GM23248 (cell line): ENCODE measurements at regions not wholly inside any gene's neighbourhood (a gene's known extent, or its start where the extent isn't known, plus 50 kb on each side); places are given as distances from the start of the nearest gene placed in this dataset.
"Not testable (repeated sequence)": the region's sequence is repeated elsewhere in the genome, so short reads cannot be mapped to it uniquely, and the experiment has no call there.

Experiments used
- DNase-seq: peaks from one replicate; pipeline ENCODE4 v3.0.0-alpha.2; 2015
- H2AFZ ChIP-seq: fragments of 200-600 bp; sonication (generic); 2 replicates; pipeline ENCODE4 v1.6.1; 2016; ENCODE audit warnings: antibody characterized with exemption
- H3F3A ChIP-seq: fragments of 200-600 bp; sonication (generic); 2 replicates; pipeline ENCODE4 v1.6.1; 2016; ENCODE audit warnings: mild to moderate bottlenecking, antibody characterized with exemption, mixed run types; ENCODE audit not compliant: insufficient read depth
- H3K27ac ChIP-seq: fragments of 200-600 bp; sonication (generic); 2 replicates; pipeline ENCODE4 v1.5.1; 2016; ENCODE audit warnings: mild to moderate bottlenecking
- H3K27me3 ChIP-seq: fragments of 200-600 bp; sonication (generic); replicated peaks from 2 replicates; pipeline ENCODE4 v1.6.1; 2016; ENCODE audit warnings: mild to moderate bottlenecking; ENCODE audit not compliant: insufficient read depth
- H3K36me3 ChIP-seq: fragments of 200-600 bp; sonication (generic); 2 replicates; pipeline ENCODE4 v1.6.1; 2016; ENCODE audit warnings: low read depth, mild to moderate bottlenecking
- H3K4me1 ChIP-seq: fragments of 200-600 bp; sonication (generic); 2 replicates; pipeline ENCODE4 v1.6.1; 2016; ENCODE audit warnings: mild to moderate bottlenecking; ENCODE audit not compliant: insufficient read depth
- H3K4me2 ChIP-seq: fragments of 200-600 bp; sonication (generic); one replicate; pipeline ENCODE4 v1.6.1; 2016; ENCODE audit warnings: mild to moderate bottlenecking; ENCODE audit not compliant: unreplicated experiment
- H3K4me3 ChIP-seq: fragments of 200-600 bp; sonication (generic); 2 replicates; pipeline ENCODE4 v1.5.1; 2016; ENCODE audit warnings: mild to moderate bottlenecking
- H3K79me2 ChIP-seq: fragments of 200-600 bp; sonication (generic); 2 replicates; pipeline ENCODE4 v1.6.1; 2016; ENCODE audit warnings: mild to moderate bottlenecking; ENCODE audit not compliant: insufficient read depth
- H3K9ac ChIP-seq: fragments of 200-600 bp; sonication (generic); 2 replicates; pipeline ENCODE4 v1.6.1; 2016; ENCODE audit warnings: mild to moderate bottlenecking
- H3K9me2 ChIP-seq: fragments of 200-600 bp; sonication (generic); 2 replicates; pipeline ENCODE4 v1.6.1; 2016; ENCODE audit warnings: mixed run types, mild to moderate bottlenecking, moderate library complexity; ENCODE audit not compliant: insufficient read depth
- H3K9me3 ChIP-seq: fragments of 200-600 bp; sonication (generic); one replicate; pipeline ENCODE4 v1.6.1; 2017; ENCODE audit warnings: low read depth
- H4K20me1 ChIP-seq: fragments of 200-600 bp; sonication (generic); 2 replicates; pipeline ENCODE4 v1.6.0; 2016; ENCODE audit not compliant: insufficient read depth
- EZH2 ChIP-seq: fragments of 200-600 bp; sonication (generic); IDR thresholded peaks from 2 replicates; pipeline ENCODE4 v1.6.1; 2018; ENCODE audit warnings: antibody characterized with exemption, mild to moderate bottlenecking; ENCODE audit not compliant: insufficient read depth, poor library complexity, severe bottlenecking
- WGBS, 2 experiments: methylation state at CpG; one replicate each; pipeline ENCODE4 v1.1.6; 2015 to 2017; ENCODE audit warnings: low lambda C conversion rate in 2 of 2, low coverage in 1 of 2; ENCODE audit errors: missing lambda C conversion rate in 2 of 2; 5-methylcytosine and 5-hydroxymethylcytosine counted together
- in situ Hi-C: fragments of 300-500 bp; cut with MboI; formaldehyde crosslinking; loops from 2 replicates; pipeline ENCODE4 v1.15.0; 2020

DNA sequence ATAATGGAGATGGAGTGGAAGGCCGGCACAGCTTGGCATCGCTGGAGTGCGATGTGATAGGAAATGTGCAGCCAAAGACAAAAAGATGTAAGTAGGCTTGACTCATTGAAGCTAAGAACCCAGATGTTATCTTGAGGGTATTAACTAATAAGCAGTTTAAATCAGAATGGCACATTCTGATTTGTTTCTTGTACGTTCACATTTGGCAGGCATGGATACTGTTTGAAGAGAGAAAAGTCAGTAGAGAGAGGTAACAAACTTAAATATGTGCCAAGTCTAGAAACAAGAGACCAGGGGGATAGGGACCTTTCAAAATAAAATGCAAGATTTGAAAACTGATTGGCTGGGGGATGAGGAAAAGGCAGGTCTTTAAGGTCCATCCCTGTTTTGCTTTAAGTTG is 51.0 kb downstream of the PPIAL4F start:
- H3K9me3 ChIP-seq, H3K9ac ChIP-seq, H3K36me3 ChIP-seq, H2AFZ ChIP-seq, H3K4me1 ChIP-seq, H3K4me2 ChIP-seq, H3K4me3 ChIP-seq, DNase-seq, H3K27ac ChIP-seq, H4K20me1 ChIP-seq, H3K9me2 ChIP-seq, in situ Hi-C loops, H3K79me2 ChIP-seq, H3F3A ChIP-seq, H3K27me3 ChIP-seq: not testable (repeated sequence)
- peak; percentile 69 for TF ChIP-seq EZH2
- 0% methylated on average over 1 of the region's 4 CpGs for WGBS, 2 experiments
